22Rv1 (cell line): ENCODE measurements at regions not wholly inside any gene's neighbourhood (a gene's known extent, or its start where the extent isn't known, plus 50 kb on each side); places are given as distances from the start of the nearest gene placed in this dataset.

Experiments
- H3K27ac ChIP-seq: fragments of 450-650 bp; 2 replicates; pipeline ENCODE4 v1.5.1; 2017
- CTCF ChIP-seq: fragments of 450-650 bp; IDR thresholded peaks from 2 replicates; pipeline ENCODE4 v1.5.1; 2017; ENCODE audit warnings: mild to moderate bottlenecking
- ZFX ChIP-seq: fragments of 450-650 bp; IDR thresholded peaks from 2 replicates; pipeline ENCODE4 v1.6.1; 2017; ENCODE audit warnings: antibody characterized with exemption, borderline replicate concordance

GRCh38 chr12:13603953-13604352, 377.4 kb downstream of the GRIN2B start:
- no peak for TF ChIP-seq CTCF
- TF ChIP-seq ZFX, result no peak

GRCh38 chr12:13602172-13602571, 379.2 kb downstream of the GRIN2B start:
- TF ChIP-seq CTCF, result no peak
- no peak for TF ChIP-seq ZFX
- no peak overlapping the region for H3K27ac ChIP-seq

More at GRCh38 chr12:13603953-13604352, 377.4 kb downstream of the GRIN2B start:
- H3K27ac ChIP-seq, result no peak overlapping the region

- TF ChIP-seq ZFX (no peak), CTCF (no peak)
- no peak overlapping the region for H3K27ac ChIP-seq
Observed at GRCh38 chr12:13599176-13599575, 382.2 kb downstream of the GRIN2B start.

GRCh38 chr12:13597837-13598236, 383.6 kb downstream of the GRIN2B start:
- no peak overlapping the region for H3K27ac ChIP-seq
- no peak for TF ChIP-seq ZFX
- TF ChIP-seq CTCF, result no peak

GRCh38 chr12:13597166-13597565, 384.2 kb downstream of the GRIN2B start:
- no peak for TF ChIP-seq CTCF
- TF ChIP-seq ZFX, result no peak
- H3K27ac ChIP-seq, result no peak overlapping the region

- H3K27ac ChIP-seq, result no peak overlapping the region
- TF ChIP-seq ZFX (no peak), CTCF (no peak)
Observed at GRCh38 chr12:13596714-13597113, 384.7 kb downstream of the GRIN2B start.

- TF ChIP-seq CTCF, result no peak
- TF ChIP-seq ZFX, result no peak
- H3K27ac ChIP-seq, result no peak overlapping the region
Observed at GRCh38 chr12:13595536-13596443, 385.6 kb downstream of the GRIN2B start.
